SJCRH30 (cell line): ENCODE measurements at regions not wholly inside any gene's neighbourhood (a gene's known extent, or its start where the extent isn't known, plus 50 kb on each side); places are given as distances from the start of the nearest gene placed in this dataset.

ENCODE experiments used
- DNase-seq, 2 experiments: peaks; one replicate each; pipeline ENCODE4 v3.0.0-alpha.2; 2015 to 2020
- H3K27ac ChIP-seq: fragments of 250-450 bp; sonication (Bioruptor Pico); 2 replicates; pipeline ENCODE4 v1.5.1; 2020; ENCODE audit warnings: mild to moderate bottlenecking, moderate library complexity
- H3K27me3 ChIP-seq: fragments of 250-450 bp; sonication (Bioruptor Pico); 2 replicates; pipeline ENCODE4 v1.5.1; 2020; ENCODE audit warnings: mild to moderate bottlenecking, moderate library complexity
- H3K36me3 ChIP-seq: fragments of 250-450 bp; sonication (Bioruptor Pico); 2 replicates; pipeline ENCODE4 v1.5.1; 2020; ENCODE audit warnings: mild to moderate bottlenecking, moderate library complexity
- H3K4me1 ChIP-seq: fragments of 250-450 bp; sonication (Bioruptor Pico); 2 replicates; pipeline ENCODE4 v1.5.1; 2020; ENCODE audit warnings: mild to moderate bottlenecking, moderate library complexity
- H3K4me3 ChIP-seq: fragments of 250-450 bp; sonication (Bioruptor Pico); 2 replicates; pipeline ENCODE4 v1.5.1; 2020; ENCODE audit warnings: mild to moderate bottlenecking, moderate library complexity
- H3K9me3 ChIP-seq: fragments of 250-450 bp; sonication (Bioruptor Pico); replicated peaks from 2 replicates; pipeline ENCODE4 v1.5.1; 2020; ENCODE audit warnings: mild to moderate bottlenecking, moderate library complexity

GRCh38 chr2:129078548-129078947 lies 759.9 kb upstream of the HS6ST1 start:
- H3K27ac ChIP-seq, result no peak overlapping the region
- no peak overlapping the region for H3K4me3 ChIP-seq
- H3K36me3 ChIP-seq, result no peaks in the 10 kb centered on the region
- H3K4me1 ChIP-seq, result no peaks in the 10 kb centered on the region
- no peak for DNase-seq
- H3K27me3 ChIP-seq, result no peaks in the 10 kb centered on the region
- H3K9me3 ChIP-seq, result no peaks in the 10 kb centered on the region

- H3K4me1 ChIP-seq, result no peaks in the 10 kb centered on the region
- DNase-seq, result no peak
- no peak overlapping the region for H3K27ac ChIP-seq
- no peak overlapping the region for H3K4me3 ChIP-seq
- no peaks in the 10 kb centered on the region for H3K9me3 ChIP-seq
- H3K36me3 ChIP-seq, result no peaks in the 10 kb centered on the region
- H3K27me3 ChIP-seq, result no peaks in the 10 kb centered on the region
Observed at GRCh38 chr2:129080715-129081476, 762.2 kb upstream of the HS6ST1 start.

GRCh38 chr2:129085386-129085785 lies 766.7 kb upstream of the HS6ST1 start:
- Histone ChIP-seq H3K27ac (no peak overlapping the region), H3K27me3 (no peaks in the 10 kb centered on the region), H3K9me3 (no peaks in the 10 kb centered on the region), H3K36me3 (no peaks in the 10 kb centered on the region), H3K4me1 (no peaks in the 10 kb centered on the region), H3K4me3 (no peak overlapping the region)
- no peak for DNase-seq

GRCh38 chr2:129087133-129087813 lies 768.6 kb upstream of the HS6ST1 start:
- H3K36me3 ChIP-seq, result no peaks in the 10 kb centered on the region
- no peaks in the 10 kb centered on the region for H3K9me3 ChIP-seq
- H3K27me3 ChIP-seq, result no peaks in the 10 kb centered on the region
- DNase-seq, result no peak
- H3K4me1 ChIP-seq, result no peaks in the 10 kb centered on the region
- no peak overlapping the region for H3K4me3 ChIP-seq
- H3K27ac ChIP-seq, result no peak overlapping the region

GRCh38 chr2:129091620-129092019 lies 773.0 kb upstream of the HS6ST1 start:
- H3K36me3 ChIP-seq, result no peaks in the 10 kb centered on the region

GRCh38 chr2:129092956-129093355 lies 774.3 kb upstream of the HS6ST1 start:
- DNase-seq, result no peak
- no peaks in the 10 kb centered on the region for H3K4me1 ChIP-seq
- H3K4me3 ChIP-seq, result no peak overlapping the region
- no peaks in the 10 kb centered on the region for H3K27me3 ChIP-seq
- no peaks in the 10 kb centered on the region for H3K36me3 ChIP-seq
- H3K9me3 ChIP-seq, result no peaks in the 10 kb centered on the region
- H3K27ac ChIP-seq, result no peak overlapping the region

More at GRCh38 chr2:129091620-129092019, 773.0 kb upstream of the HS6ST1 start:
- Histone ChIP-seq H3K4me3 (no peak overlapping the region), H3K9me3 (no peaks in the 10 kb centered on the region), H3K27ac (no peak overlapping the region), H3K4me1 (no peaks in the 10 kb centered on the region), H3K27me3 (no peaks in the 10 kb centered on the region)
- DNase-seq, result no peak

GRCh38 chr2:129101186-129101585 lies 782.5 kb upstream of the HS6ST1 start:
- no peak for DNase-seq
- H3K36me3 ChIP-seq, result no peaks in the 10 kb centered on the region
- H3K4me3 ChIP-seq, result no peak overlapping the region
- H3K9me3 ChIP-seq, result no peaks in the 10 kb centered on the region
- H3K27me3 ChIP-seq, result no peaks in the 10 kb centered on the region
- no peaks in the 10 kb centered on the region for H3K4me1 ChIP-seq
- H3K27ac ChIP-seq, result no peak overlapping the region

- H3K36me3 ChIP-seq, result no peaks in the 10 kb centered on the region
- H3K4me1 ChIP-seq, result no peaks in the 10 kb centered on the region
- H3K27me3 ChIP-seq, result no peaks in the 10 kb centered on the region
- DNase-seq, result peak in 1 of 2 experiments; percentile 19
- no peaks in the 10 kb centered on the region for H3K9me3 ChIP-seq
- no peak overlapping the region for H3K4me3 ChIP-seq
- no peak overlapping the region for H3K27ac ChIP-seq
Observed at GRCh38 chr2:129103936-129104878, 785.5 kb upstream of the HS6ST1 start.

GRCh38 chr2:129112181-129112580 lies 793.5 kb upstream of the HS6ST1 start:
- DNase-seq, result no peak
- Histone ChIP-seq H3K4me1 (no peaks in the 10 kb centered on the region), H3K27ac (no peak overlapping the region), H3K4me3 (no peak overlapping the region), H3K9me3 (no peaks in the 10 kb centered on the region), H3K27me3 (no peaks in the 10 kb centered on the region), H3K36me3 (no peaks in the 10 kb centered on the region)

- Histone ChIP-seq H3K36me3 (no peaks in the 10 kb centered on the region), H3K9me3 (no peaks in the 10 kb centered on the region), H3K27ac (no peak overlapping the region), H3K27me3 (no peaks in the 10 kb centered on the region), H3K4me3 (no peak overlapping the region), H3K4me1 (no peaks in the 10 kb centered on the region)
- no peak for DNase-seq
Observed at GRCh38 chr2:129113776-129114175, 795.1 kb upstream of the HS6ST1 start.

- no peaks in the 10 kb centered on the region for H3K36me3 ChIP-seq
- H3K4me1 ChIP-seq, result no peaks in the 10 kb centered on the region
- DNase-seq, result no peak
- no peaks in the 10 kb centered on the region for H3K9me3 ChIP-seq
- H3K4me3 ChIP-seq, result no peak overlapping the region
- no peaks in the 10 kb centered on the region for H3K27me3 ChIP-seq
- H3K27ac ChIP-seq, result no peak overlapping the region
Observed at GRCh38 chr2:129117434-129117833, 798.8 kb upstream of the HS6ST1 start.

GRCh38 chr2:129118296-129118695 lies 799.6 kb upstream of the HS6ST1 start:
- no peaks in the 10 kb centered on the region for H3K27me3 ChIP-seq
- H3K27ac ChIP-seq, result no peak overlapping the region
- H3K36me3 ChIP-seq, result no peaks in the 10 kb centered on the region
- no peak for DNase-seq
- no peaks in the 10 kb centered on the region for H3K4me1 ChIP-seq
- H3K9me3 ChIP-seq, result no peaks in the 10 kb centered on the region
- no peak overlapping the region for H3K4me3 ChIP-seq

- Histone ChIP-seq H3K4me3 (no peak overlapping the region), H3K36me3 (no peaks in the 10 kb centered on the region), H3K9me3 (no peaks in the 10 kb centered on the region), H3K4me1 (no peaks in the 10 kb centered on the region), H3K27ac (no peak overlapping the region), H3K27me3 (no peaks in the 10 kb centered on the region)
- DNase-seq, result no peak
Observed at GRCh38 chr2:129129087-129129486, 810.4 kb upstream of the HS6ST1 start.

GRCh38 chr2:129133692-129134641 lies 815.3 kb upstream of the HS6ST1 start:
- Histone ChIP-seq H3K4me3 (no peak overlapping the region), H3K9me3 (no peaks in the 10 kb centered on the region), H3K27me3 (no peaks in the 10 kb centered on the region), H3K36me3 (no peaks in the 10 kb centered on the region), H3K4me1 (no peaks in the 10 kb centered on the region), H3K27ac (no peak overlapping the region)
- no peak for DNase-seq
